Astrocyte (in vitro differentiated cells and primary cell): ENCODE measurements at regions not wholly inside any gene's neighbourhood (a gene's known extent, or its start where the extent isn't known, plus 50 kb on each side); places are given as distances from the start of the nearest gene placed in this dataset.

Source experiments
- DNase-seq: peaks from one replicate; pipeline ENCODE4 v3.0.0-alpha.2; 2010; ENCODE audit warnings: low read depth
- FAIRE-seq: peaks from 2 replicates; lab custom pipeline; 2011; peaks lifted over from hg19 to GRCh38; lab: Jason Lieb, UNC
- H2AFZ ChIP-seq: 2 replicates; pipeline ENCODE4 v1.6.0; 2012; ENCODE audit warnings: low read depth, low read length, inconsistent platforms
- H3K27ac ChIP-seq: 2 replicates; pipeline ENCODE4 v1.5.1; 2011; ENCODE audit warnings: low read depth, low read length, inconsistent platforms
- H3K27me3 ChIP-seq: 2 replicates; pipeline ENCODE4 v1.6.0; 2011; ENCODE audit warnings: low read length, inconsistent platforms; ENCODE audit not compliant: insufficient read depth
- H3K36me3 ChIP-seq: 2 replicates; pipeline ENCODE4 v1.5.1; 2011; ENCODE audit warnings: low read length, inconsistent platforms; ENCODE audit not compliant: insufficient read depth
- H3K4me1 ChIP-seq: 2 replicates; pipeline ENCODE4 v1.5.1; 2011; ENCODE audit warnings: low read length, inconsistent platforms; ENCODE audit not compliant: insufficient read depth
- H3K4me2 ChIP-seq: 2 replicates; pipeline ENCODE4 v1.6.0; 2012; ENCODE audit warnings: low read length, inconsistent platforms
- H3K4me3 ChIP-seq: 2 replicates; pipeline ENCODE4 v1.5.1; 2011; ENCODE audit warnings: low read depth, mild to moderate bottlenecking, low read length, inconsistent platforms; ENCODE audit not compliant: insufficient read depth
- H3K79me2 ChIP-seq: 2 replicates; pipeline ENCODE4 v1.6.0; 2012; ENCODE audit warnings: mild to moderate bottlenecking, low read length, inconsistent platforms; ENCODE audit not compliant: insufficient read depth
- H3K9ac ChIP-seq: 2 replicates; pipeline ENCODE4 v1.6.0; 2012; ENCODE audit warnings: mild to moderate bottlenecking, low read length, inconsistent platforms
- H3K9me3 ChIP-seq: 2 replicates; pipeline ENCODE4 v1.5.1; 2012; ENCODE audit warnings: low read depth, mild to moderate bottlenecking, low read length, inconsistent platforms; ENCODE audit not compliant: insufficient read depth
- H4K20me1 ChIP-seq: 2 replicates; pipeline ENCODE4 v1.6.0; 2012; ENCODE audit warnings: low read length, inconsistent platforms; ENCODE audit not compliant: insufficient read depth
- H3K27ac Mint-ChIP-seq: one replicate; pipeline ENCODE4 v1.8.0; 2021; ENCODE audit warnings: mild to moderate bottlenecking, mixed read lengths; ENCODE audit not compliant: unreplicated experiment
- H3K27me3 Mint-ChIP-seq: one replicate; pipeline ENCODE4 v1.8.0; 2021; ENCODE audit warnings: low read depth, mixed read lengths; ENCODE audit not compliant: unreplicated experiment
- H3K36me3 Mint-ChIP-seq: one replicate; pipeline ENCODE4 v1.8.0; 2021; ENCODE audit warnings: low read depth, mixed read lengths; ENCODE audit not compliant: unreplicated experiment
- H3K4me1 Mint-ChIP-seq: one replicate; pipeline ENCODE4 v1.8.0; 2021; ENCODE audit warnings: low read depth, mixed read lengths; ENCODE audit not compliant: unreplicated experiment
- H3K4me3 Mint-ChIP-seq: one replicate; pipeline ENCODE4 v1.8.0; 2021; ENCODE audit warnings: mild to moderate bottlenecking, moderate library complexity, mixed read lengths; ENCODE audit not compliant: unreplicated experiment
- H3K9me3 Mint-ChIP-seq: one replicate; pipeline ENCODE4 v1.8.0; 2021; ENCODE audit warnings: mild to moderate bottlenecking, mixed read lengths; ENCODE audit not compliant: unreplicated experiment
- EZH2 ChIP-seq: IDR thresholded peaks from 2 replicates; pipeline ENCODE4 v1.6.1; 2012; ENCODE audit warnings: mild to moderate bottlenecking, low read length, inconsistent platforms; ENCODE audit not compliant: insufficient read depth
- TF ChIP-seq, protein P1 (sequence below): IDR thresholded peaks from 2 replicates; pipeline ENCODE4 v1.5.1; 2011; ENCODE audit warnings: low read depth, mild to moderate bottlenecking, inconsistent platforms, low read length, moderate library complexity; ENCODE audit not compliant: insufficient read depth

DNA sequence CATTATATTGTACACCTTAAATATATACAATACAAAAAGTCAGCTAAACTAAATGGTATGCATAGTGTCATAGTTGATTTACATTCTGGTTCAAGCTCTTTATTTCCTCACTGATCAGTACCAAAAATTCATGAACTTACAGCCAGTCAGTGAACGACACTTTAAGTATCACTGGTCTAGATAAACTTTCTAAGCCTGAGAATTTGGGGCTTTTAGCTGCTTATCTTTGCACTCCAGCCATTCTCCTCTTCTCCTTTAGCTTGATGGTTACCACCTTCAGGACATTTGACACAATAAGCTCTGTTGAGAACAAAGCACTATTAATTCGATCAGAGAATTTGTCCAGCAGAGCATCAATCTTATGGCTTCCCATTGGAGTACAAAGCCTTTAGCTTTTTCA lies 83.0 kb upstream of the ALG13 start:
- Mint-ChIP-seq H3K9me3 (peaks cover 2% of the 10 kb centered on the region), H3K4me1 (no peaks in the 10 kb centered on the region), H3K27me3 (no peaks in the 10 kb centered on the region), H3K36me3 (no peaks in the 10 kb centered on the region), H3K27ac (no peak overlapping the region), H3K4me3 (no peak overlapping the region)
- Histone ChIP-seq H3K79me2 (no peaks in the 10 kb centered on the region), H3K9ac (no peak overlapping the region), H3K27me3 (no peaks in the 10 kb centered on the region), H3K4me3 (no peak overlapping the region), H4K20me1 (no peaks in the 10 kb centered on the region), H3K4me2 (no peak overlapping the region), H3K36me3 (no peaks in the 10 kb centered on the region), H3K27ac (no peak overlapping the region), H3K9me3 (no peaks in the 10 kb centered on the region), H2AFZ (no peak overlapping the region), H3K4me1 (no peaks in the 10 kb centered on the region)
- no peak for DNase-seq
- TF ChIP-seq EZH2, result no peak
- TF ChIP-seq, protein P1, sequence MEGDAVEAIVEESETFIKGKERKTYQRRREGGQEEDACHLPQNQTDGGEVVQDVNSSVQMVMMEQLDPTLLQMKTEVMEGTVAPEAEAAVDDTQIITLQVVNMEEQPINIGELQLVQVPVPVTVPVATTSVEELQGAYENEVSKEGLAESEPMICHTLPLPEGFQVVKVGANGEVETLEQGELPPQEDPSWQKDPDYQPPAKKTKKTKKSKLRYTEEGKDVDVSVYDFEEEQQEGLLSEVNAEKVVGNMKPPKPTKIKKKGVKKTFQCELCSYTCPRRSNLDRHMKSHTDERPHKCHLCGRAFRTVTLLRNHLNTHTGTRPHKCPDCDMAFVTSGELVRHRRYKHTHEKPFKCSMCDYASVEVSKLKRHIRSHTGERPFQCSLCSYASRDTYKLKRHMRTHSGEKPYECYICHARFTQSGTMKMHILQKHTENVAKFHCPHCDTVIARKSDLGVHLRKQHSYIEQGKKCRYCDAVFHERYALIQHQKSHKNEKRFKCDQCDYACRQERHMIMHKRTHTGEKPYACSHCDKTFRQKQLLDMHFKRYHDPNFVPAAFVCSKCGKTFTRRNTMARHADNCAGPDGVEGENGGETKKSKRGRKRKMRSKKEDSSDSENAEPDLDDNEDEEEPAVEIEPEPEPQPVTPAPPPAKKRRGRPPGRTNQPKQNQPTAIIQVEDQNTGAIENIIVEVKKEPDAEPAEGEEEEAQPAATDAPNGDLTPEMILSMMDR, result no peak
- FAIRE-seq, result peak; percentile 88

DNA sequence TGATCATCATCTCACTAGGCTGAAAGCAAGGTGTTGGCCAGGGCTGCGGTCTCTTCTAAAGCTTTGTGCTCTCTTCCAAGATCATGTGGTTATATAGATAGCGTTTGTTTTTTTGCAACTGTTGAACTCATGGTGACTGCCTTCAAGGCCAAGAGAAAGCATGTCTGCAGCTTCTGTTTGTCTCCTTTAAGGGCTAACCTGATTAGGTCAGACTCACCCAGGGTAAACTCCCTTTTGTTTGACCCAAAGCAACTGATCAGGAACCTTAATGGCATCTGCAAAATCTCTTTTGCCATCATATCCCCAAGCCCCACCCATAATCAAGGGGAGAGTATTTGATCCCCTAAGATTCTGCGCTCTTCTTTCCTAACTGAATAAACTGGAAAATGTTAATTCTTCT lies 72.2 kb upstream of the ALG13 start:
- Histone ChIP-seq H3K4me1 (no peaks in the 10 kb centered on the region), H2AFZ (no peak overlapping the region), H3K36me3 (no peaks in the 10 kb centered on the region), H3K27ac (no peak overlapping the region), H3K9me3 (no peaks in the 10 kb centered on the region), H3K27me3 (no peaks in the 10 kb centered on the region), H3K9ac (no peak overlapping the region), H3K4me2 (no peak overlapping the region), H3K79me2 (no peaks in the 10 kb centered on the region), H4K20me1 (no peaks in the 10 kb centered on the region), H3K4me3 (no peak overlapping the region)
- no peaks in the 10 kb centered on the region for H3K36me3 Mint-ChIP-seq
- no peaks in the 10 kb centered on the region for H3K9me3 Mint-ChIP-seq
- no peaks in the 10 kb centered on the region for H3K27me3 Mint-ChIP-seq
- FAIRE-seq (no peak), DNase-seq (no peak)
- H3K4me1 Mint-ChIP-seq, result no peaks in the 10 kb centered on the region
- TF ChIP-seq EZH2, result no peak
- TF ChIP-seq, protein P1, result no peak
- H3K27ac Mint-ChIP-seq, result no peak overlapping the region
- no peak overlapping the region for H3K4me3 Mint-ChIP-seq

DNA sequence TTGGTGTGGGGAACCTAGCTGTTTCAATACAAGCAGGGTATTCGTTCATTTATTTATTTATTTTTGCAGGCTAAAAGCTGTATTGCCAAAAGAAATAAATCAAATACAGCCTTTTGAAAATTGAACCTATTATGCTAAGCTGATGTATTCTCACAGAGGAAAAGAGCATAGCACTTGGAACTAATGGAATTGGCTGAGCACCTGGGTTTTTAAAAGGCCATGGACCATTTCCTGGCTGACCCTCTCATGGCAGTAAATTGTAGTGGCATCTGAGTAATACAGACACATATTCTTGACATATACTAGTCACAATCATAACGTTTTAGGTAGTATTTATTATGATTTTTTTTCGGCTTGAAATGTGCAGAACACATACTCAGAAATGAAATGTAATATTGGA lies 71.8 kb upstream of the ALG13 start:
- DNase-seq, result no peak
- no peaks in the 10 kb centered on the region for H3K27me3 ChIP-seq
- no peak for TF ChIP-seq EZH2
- TF ChIP-seq, protein P1, result no peak

More for the DNA sequence above, 71.8 kb upstream of the ALG13 start:
- H3K4me3 ChIP-seq, result no peak overlapping the region
- no peaks in the 10 kb centered on the region for H3K9me3 ChIP-seq
- no peak overlapping the region for H3K27ac ChIP-seq
- Mint-ChIP-seq H3K9me3 (no peaks in the 10 kb centered on the region), H3K27ac (no peak overlapping the region), H3K27me3 (no peaks in the 10 kb centered on the region), H3K4me3 (no peak overlapping the region), H3K36me3 (no peaks in the 10 kb centered on the region), H3K4me1 (no peaks in the 10 kb centered on the region)
- no peaks in the 10 kb centered on the region for H3K36me3 ChIP-seq
- H4K20me1 ChIP-seq, result no peaks in the 10 kb centered on the region
- no peak overlapping the region for H2AFZ ChIP-seq
- no peaks in the 10 kb centered on the region for H3K79me2 ChIP-seq
- no peaks in the 10 kb centered on the region for H3K4me1 ChIP-seq
- no peak for FAIRE-seq
- no peak overlapping the region for H3K4me2 ChIP-seq
- H3K9ac ChIP-seq, result no peak overlapping the region
